DND-41 (cell line): ENCODE measurements at regions not wholly inside any gene's neighbourhood (a gene's known extent, or its start where the extent isn't known, plus 50 kb on each side); places are given as distances from the start of the nearest gene placed in this dataset.

Experiments
- EZH2 ChIP-seq: IDR thresholded peaks from 3 replicates; pipeline ENCODE4 v1.6.1; 2012; ENCODE audit warnings: borderline replicate concordance, low read depth, mild to moderate bottlenecking, moderate library complexity, low read length, inconsistent platforms; ENCODE audit not compliant: severe bottlenecking
- TF ChIP-seq, protein P1 (sequence below): IDR thresholded peaks from 2 replicates; pipeline ENCODE4 v1.5.1; 2012; ENCODE audit warnings: borderline replicate concordance, low read length, moderate library complexity, mild to moderate bottlenecking; ENCODE audit not compliant: poor library complexity, severe bottlenecking; ENCODE audit errors: extremely low read depth

DNA sequence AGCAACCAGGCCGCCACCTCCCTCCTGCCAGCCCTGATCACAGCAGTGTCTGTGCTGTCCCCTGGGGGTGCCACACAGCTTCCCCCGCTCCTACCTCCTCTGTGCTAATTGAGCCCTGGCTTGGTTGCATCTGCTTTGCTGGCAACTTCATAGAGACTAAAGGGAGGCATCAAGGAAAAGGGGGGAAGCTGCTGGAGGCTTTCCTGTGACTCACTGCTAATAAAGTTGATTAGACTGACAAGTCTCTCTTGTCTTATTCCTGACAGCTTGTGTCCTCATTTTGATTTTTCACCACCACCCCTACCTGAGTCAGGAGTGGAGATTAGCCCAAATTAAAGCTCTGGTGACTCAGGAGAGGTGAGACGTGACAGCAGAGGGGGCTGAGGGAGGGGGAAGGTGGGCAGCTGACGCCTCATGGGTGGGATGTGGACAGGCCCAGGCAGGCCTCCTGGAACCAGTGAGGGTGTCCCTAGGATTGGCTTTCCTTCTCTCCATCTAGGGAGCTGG, 310.0 kb downstream of the CBLN1 start:
- no peak for TF ChIP-seq EZH2
- TF ChIP-seq, protein P1, sequence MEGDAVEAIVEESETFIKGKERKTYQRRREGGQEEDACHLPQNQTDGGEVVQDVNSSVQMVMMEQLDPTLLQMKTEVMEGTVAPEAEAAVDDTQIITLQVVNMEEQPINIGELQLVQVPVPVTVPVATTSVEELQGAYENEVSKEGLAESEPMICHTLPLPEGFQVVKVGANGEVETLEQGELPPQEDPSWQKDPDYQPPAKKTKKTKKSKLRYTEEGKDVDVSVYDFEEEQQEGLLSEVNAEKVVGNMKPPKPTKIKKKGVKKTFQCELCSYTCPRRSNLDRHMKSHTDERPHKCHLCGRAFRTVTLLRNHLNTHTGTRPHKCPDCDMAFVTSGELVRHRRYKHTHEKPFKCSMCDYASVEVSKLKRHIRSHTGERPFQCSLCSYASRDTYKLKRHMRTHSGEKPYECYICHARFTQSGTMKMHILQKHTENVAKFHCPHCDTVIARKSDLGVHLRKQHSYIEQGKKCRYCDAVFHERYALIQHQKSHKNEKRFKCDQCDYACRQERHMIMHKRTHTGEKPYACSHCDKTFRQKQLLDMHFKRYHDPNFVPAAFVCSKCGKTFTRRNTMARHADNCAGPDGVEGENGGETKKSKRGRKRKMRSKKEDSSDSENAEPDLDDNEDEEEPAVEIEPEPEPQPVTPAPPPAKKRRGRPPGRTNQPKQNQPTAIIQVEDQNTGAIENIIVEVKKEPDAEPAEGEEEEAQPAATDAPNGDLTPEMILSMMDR = no peak
